Upper lobe of left lung (tissue), 6 donors: ENCODE measurements at regions not wholly inside any gene's neighbourhood (a gene's known extent, or its start where the extent isn't known, plus 50 kb on each side); places are given as distances from the start of the nearest gene placed in this dataset.

Experiments used
- ATAC-seq, 2 donors: fragments of 200-7000 bp; cut with Tn5 transposase; one replicate each; pipeline ENCODE4 v1.9.1; 2022; ENCODE audit warnings: mild to moderate bottlenecking in 2 of 2, moderate library complexity in 2 of 2; ENCODE audit not compliant: low FRiP score in 2 of 2
- DNase-seq, 2 donors: peaks; one replicate each; pipeline ENCODE4 v3.0.0-alpha.2; 2019 to 2020
- H3K27ac ChIP-seq, 4 donors: fragments of 200-600 bp; sonication (generic); one replicate each; pipeline ENCODE4 v1.5.1; 2016 to 2019
- H3K27me3 ChIP-seq, 4 donors: fragments of 200-600 bp; sonication (generic); one replicate each; pipeline ENCODE4 v1.5.1; 2017 to 2019
- H3K36me3 ChIP-seq, 4 donors: fragments of 200-600 bp; sonication (generic); one replicate each; pipeline ENCODE4 v1.5.1; 2016 to 2019
- H3K4me1 ChIP-seq, 4 donors: fragments of 200-600 bp; sonication (generic); one replicate each; pipeline ENCODE4 v1.5.1; 2018 to 2019
- H3K4me3 ChIP-seq, 4 donors: fragments of 200-600 bp; sonication (generic); one replicate each; pipeline ENCODE4 v1.5.1; 2017 to 2019; ENCODE audit warnings: mild to moderate bottlenecking in 2 of 4, moderate library complexity in 1 of 4
- H3K9me3 ChIP-seq, 4 donors: fragments of 200-600 bp; sonication (generic); one replicate each; pipeline ENCODE4 v1.5.1; 2018 to 2019
- EP300 ChIP-seq, 4 donors: sonication (generic); formaldehyde crosslinking; IDR thresholded peaks; one replicate each; pipeline ENCODE4 v1.5.1; 2017; ENCODE audit warnings: antibody characterized with exemption in 4 of 4, control low read depth in 2 of 4
- POLR2A ChIP-seq, 4 donors: fragments of 450-650 bp; IDR thresholded peaks; one replicate each; pipeline ENCODE4 v1.5.1; 2016 to 2017; ENCODE audit warnings: antibody characterized with exemption in 4 of 4, mild to moderate bottlenecking in 2 of 4
- POLR2AphosphoS5 ChIP-seq, 2 donors: sonication (generic); formaldehyde crosslinking; IDR thresholded peaks; one replicate each; pipeline ENCODE4 v1.5.1; 2017; ENCODE audit warnings: antibody characterized with exemption in 2 of 2
- WGBS, 2 donors: methylation state at CpG; one replicate each; pipeline ENCODE4 v1.1.5; 2017 to 2018; 5-methylcytosine and 5-hydroxymethylcytosine counted together
- TF ChIP-seq, protein P1 (sequence below), 6 experiments: fragments of 450-650 bp in 4 of 6; fragments of 200-600 bp in 2 of 6; sonication (generic) in 2 of 6; IDR thresholded peaks; one replicate each; pipeline ENCODE4 v1.5.1; 2016 to 2019; ENCODE audit warnings: antibody characterized with exemption in 6 of 6
- donor health status: DM: no; HTN: no; CAD: no; lungs with moderate emphysema.
- donor health status: DM: no; HTN: yes; CAD: no; lungs with severe emphysema.

GRCh38 chr5:167764641-167765289, 526.7 kb upstream of the WWC1 start:
- no peak for ATAC-seq

GRCh38 chr5:167765352-167765751, 526.1 kb upstream of the WWC1 start:
- H3K4me1 ChIP-seq = no peaks in the 10 kb centered on the region
- H3K27ac ChIP-seq = no peak overlapping the region
- no peaks in the 10 kb centered on the region for H3K27me3 ChIP-seq
- H3K36me3 ChIP-seq = no peaks in the 10 kb centered on the region
- H3K4me3 ChIP-seq = no peak overlapping the region
- no peaks in the 10 kb centered on the region for H3K9me3 ChIP-seq
- ATAC-seq (no peak), DNase-seq (no peak)
- TF ChIP-seq, protein P1, sequence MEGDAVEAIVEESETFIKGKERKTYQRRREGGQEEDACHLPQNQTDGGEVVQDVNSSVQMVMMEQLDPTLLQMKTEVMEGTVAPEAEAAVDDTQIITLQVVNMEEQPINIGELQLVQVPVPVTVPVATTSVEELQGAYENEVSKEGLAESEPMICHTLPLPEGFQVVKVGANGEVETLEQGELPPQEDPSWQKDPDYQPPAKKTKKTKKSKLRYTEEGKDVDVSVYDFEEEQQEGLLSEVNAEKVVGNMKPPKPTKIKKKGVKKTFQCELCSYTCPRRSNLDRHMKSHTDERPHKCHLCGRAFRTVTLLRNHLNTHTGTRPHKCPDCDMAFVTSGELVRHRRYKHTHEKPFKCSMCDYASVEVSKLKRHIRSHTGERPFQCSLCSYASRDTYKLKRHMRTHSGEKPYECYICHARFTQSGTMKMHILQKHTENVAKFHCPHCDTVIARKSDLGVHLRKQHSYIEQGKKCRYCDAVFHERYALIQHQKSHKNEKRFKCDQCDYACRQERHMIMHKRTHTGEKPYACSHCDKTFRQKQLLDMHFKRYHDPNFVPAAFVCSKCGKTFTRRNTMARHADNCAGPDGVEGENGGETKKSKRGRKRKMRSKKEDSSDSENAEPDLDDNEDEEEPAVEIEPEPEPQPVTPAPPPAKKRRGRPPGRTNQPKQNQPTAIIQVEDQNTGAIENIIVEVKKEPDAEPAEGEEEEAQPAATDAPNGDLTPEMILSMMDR (IDR thresholded peaks at IDR 0.05) = no peak
- no peak for TF ChIP-seq POLR2AphosphoS5 (IDR thresholded peaks at IDR 0.05)
- TF ChIP-seq EP300 (IDR thresholded peaks at IDR 0.05) = no peak
- TF ChIP-seq POLR2A (IDR thresholded peaks at IDR 0.05) = no peak
- WGBS, 2 donors = 79 to 82% methylated on average over 7 of the region's 7 CpGs

More at GRCh38 chr5:167764641-167765289, 526.7 kb upstream of the WWC1 start:
- Histone ChIP-seq H3K9me3 (no peaks in the 10 kb centered on the region), H3K4me1 (no peaks in the 10 kb centered on the region), H3K27ac (no peak overlapping the region), H3K4me3 (no peak overlapping the region), H3K36me3 (no peaks in the 10 kb centered on the region), H3K27me3 (no peaks in the 10 kb centered on the region)
- TF ChIP-seq, protein P1 (IDR thresholded peaks at IDR 0.05) = no peak
- TF ChIP-seq EP300 (IDR thresholded peaks at IDR 0.05) = no peak
- TF ChIP-seq POLR2A (IDR thresholded peaks at IDR 0.05) = no peak
- TF ChIP-seq POLR2AphosphoS5 (IDR thresholded peaks at IDR 0.05) = no peak
- no peak for DNase-seq
- WGBS, 2 donors = 59 to 72% methylated on average over 6 of the region's 6 CpGs

GRCh38 chr5:167766957-167767356, 524.5 kb upstream of the WWC1 start:
- DNase-seq (no peak), ATAC-seq (no peak)
- Histone ChIP-seq H3K4me1 (no peaks in the 10 kb centered on the region), H3K27me3 (no peaks in the 10 kb centered on the region), H3K9me3 (no peaks in the 10 kb centered on the region), H3K27ac (no peak overlapping the region), H3K4me3 (no peak overlapping the region), H3K36me3 (no peaks in the 10 kb centered on the region)
- WGBS, 2 donors = 46 to 47% methylated on average over 2 of the region's 2 CpGs
- TF ChIP-seq EP300 (IDR thresholded peaks at IDR 0.05) (no peak), POLR2A (IDR thresholded peaks at IDR 0.05) (no peak), POLR2AphosphoS5 (IDR thresholded peaks at IDR 0.05) (no peak)
- TF ChIP-seq, protein P1 (IDR thresholded peaks at IDR 0.05) = no peak

- Histone ChIP-seq H3K4me1 (no peaks in the 10 kb centered on the region), H3K27me3 (no peaks in the 10 kb centered on the region), H3K27ac (no peak overlapping the region), H3K4me3 (no peak overlapping the region), H3K36me3 (no peaks in the 10 kb centered on the region), H3K9me3 (no peaks in the 10 kb centered on the region)
- DNase-seq (no peak), ATAC-seq (no peak)
- TF ChIP-seq, protein P1 (IDR thresholded peaks at IDR 0.05) = no peak
- no peak for TF ChIP-seq POLR2AphosphoS5 (IDR thresholded peaks at IDR 0.05)
- TF ChIP-seq EP300 (IDR thresholded peaks at IDR 0.05) = no peak
- TF ChIP-seq POLR2A (IDR thresholded peaks at IDR 0.05) = no peak
- 72 to 77% methylated on average over 4 of the region's 4 CpGs for WGBS, 2 donors
These were observed 523.6 kb upstream of the WWC1 start for GRCh38 chr5:167767795-167768194.

- 77 to 87% methylated on average over 2 of the region's 2 CpGs for WGBS, 2 donors
- no peak for DNase-seq
- no peak for ATAC-seq
- H3K4me3 ChIP-seq = no peak overlapping the region
- H3K36me3 ChIP-seq = no peaks in the 10 kb centered on the region
- no peaks in the 10 kb centered on the region for H3K9me3 ChIP-seq
- H3K27me3 ChIP-seq = no peaks in the 10 kb centered on the region
- no peaks in the 10 kb centered on the region for H3K4me1 ChIP-seq
- H3K27ac ChIP-seq = no peak overlapping the region
- TF ChIP-seq POLR2A (IDR thresholded peaks at IDR 0.05) = no peak
- no peak for TF ChIP-seq EP300 (IDR thresholded peaks at IDR 0.05)
- TF ChIP-seq, protein P1 (IDR thresholded peaks at IDR 0.05) = no peak
- no peak for TF ChIP-seq POLR2AphosphoS5 (IDR thresholded peaks at IDR 0.05)
These were observed 521.5 kb upstream of the WWC1 start for GRCh38 chr5:167769846-167770413.
